SK-N-SH (cell line): ENCODE measurements at regions not wholly inside any gene's neighbourhood (a gene's known extent, or its start where the extent isn't known, plus 50 kb on each side); places are given as distances from the start of the nearest gene placed in this dataset.

ENCODE experiments used
- CTCF ChIA-PET: fragments of 300-600, 350-600 bp; formaldehyde crosslinking; extraction: SDS; loops from one replicate; lab custom pipeline; 2021; lab: Yijun Ruan, JAX
- POLR2A ChIA-PET: fragments of 350-600 bp; sonication (Branson Sonifier 250); formaldehyde crosslinking; extraction: SDS; loops from one replicate; lab custom pipeline; 2020; ENCODE audit warnings: antibody characterized with exemption, inconsistent platforms; lab: Yijun Ruan, JAX
- DNase-seq: peaks from one replicate; pipeline ENCODE4 v3.0.0; 2012
- H2AFZ ChIP-seq: fragments of 200-600 bp; sonication (generic); 2 replicates; pipeline ENCODE4 v1.8.1; 2016; ENCODE audit warnings: antibody characterized with exemption, mild to moderate bottlenecking, low read depth
- H3F3A ChIP-seq: fragments of 200-600 bp; sonication (generic); replicated peaks from 2 replicates; pipeline ENCODE3; 2016; ENCODE audit warnings: antibody characterized with exemption, mild to moderate bottlenecking; ENCODE audit not compliant: insufficient read depth
- H3K27ac ChIP-seq, 2 experiments: fragments of 200-500 bp in 1 of 2; fragments of 200-600 bp in 1 of 2; sonication (Bioruptor generic) in 1 of 2; sonication (generic), shearing (Covaris generic) in 1 of 2; 2 replicates each; pipeline versions ENCODE4 v1.5.1 to v1.6.1; 2014 to 2016; ENCODE audit warnings: low read depth in 2 of 2, inconsistent platforms in 1 of 2, low read length in 1 of 2, mild to moderate bottlenecking in 1 of 2, mixed read lengths in 1 of 2
- H3K27me3 ChIP-seq: fragments of 200-600 bp; sonication (generic), shearing (Covaris generic); 2 replicates; pipeline ENCODE4 v1.6.1; 2016; ENCODE audit warnings: mixed run types; ENCODE audit not compliant: insufficient read depth
- H3K36me3 ChIP-seq, 2 experiments: fragments of 200-500 bp in 1 of 2; fragments of 200-600 bp in 1 of 2; sonication (Bioruptor generic) in 1 of 2; sonication (generic) in 1 of 2; replicated peaks in 1 of 2; 2 replicates each; pipeline versions ENCODE3 to v1.5.1; 2014 to 2016; ENCODE audit warnings: low read length in 1 of 2, mild to moderate bottlenecking in 1 of 2; ENCODE audit not compliant: insufficient read depth in 2 of 2, control insufficient read depth in 1 of 2
- H3K4me1 ChIP-seq, 2 experiments: fragments of 200-500 bp in 1 of 2; fragments of 200-600 bp in 1 of 2; sonication (Bioruptor generic) in 1 of 2; sonication (generic), shearing (Covaris generic) in 1 of 2; 2 replicates each; pipeline versions ENCODE4 v1.5.1 to v1.6.1; 2014 to 2016; ENCODE audit warnings: low read depth in 1 of 2, low read length in 1 of 2, mixed run types in 1 of 2; ENCODE audit not compliant: insufficient read depth in 2 of 2, control insufficient read depth in 1 of 2
- H3K4me2 ChIP-seq: fragments of 200-600 bp; sonication (generic), shearing (Covaris generic); 2 replicates; pipeline ENCODE4 v1.6.1; 2017; ENCODE audit warnings: mixed run types
- H3K4me3 ChIP-seq, 2 experiments: fragments of 200-500 bp in 1 of 2; fragments of 200-600 bp in 1 of 2; sonication (Bioruptor generic) in 1 of 2; sonication (generic), shearing (Covaris generic) in 1 of 2; 2 replicates each; pipeline versions ENCODE4 v1.5.1 to v1.8.1; 2014 to 2016; ENCODE audit warnings: low read depth in 2 of 2, inconsistent platforms in 1 of 2, low read length in 1 of 2, mild to moderate bottlenecking in 1 of 2, mixed read lengths in 1 of 2, moderate library complexity in 1 of 2
- H3K79me2 ChIP-seq: fragments of 200-600 bp; sonication (generic); 2 replicates; pipeline ENCODE4 v1.8.1; 2017; ENCODE audit warnings: mild to moderate bottlenecking; ENCODE audit not compliant: insufficient read depth
- H3K9ac ChIP-seq: fragments of 200-600 bp; sonication (generic); 2 replicates; pipeline ENCODE4 v1.6.1; 2017; ENCODE audit warnings: mixed run types
- H3K9me2 ChIP-seq: fragments of 200-600 bp; sonication (generic); 2 replicates; pipeline ENCODE4 v1.6.1; 2017; ENCODE audit warnings: mixed run types
- H3K9me3 ChIP-seq: fragments of 200-600 bp; sonication (generic); 2 replicates; pipeline ENCODE4 v1.6.1; 2017; ENCODE audit warnings: mixed run types, mild to moderate bottlenecking, moderate library complexity
- H4K20me1 ChIP-seq: fragments of 200-600 bp; sonication (generic); 2 replicates; pipeline ENCODE4 v1.6.1; 2017; ENCODE audit warnings: mild to moderate bottlenecking, mixed run types; ENCODE audit not compliant: insufficient read depth
- CHD2 ChIP-seq: fragments of 150-350 bp; IDR thresholded peaks from 2 replicates; pipeline ENCODE4 v1.6.1; 2018; ENCODE audit warnings: low read length; ENCODE audit not compliant: partially characterized antibody
- FOXJ3 ChIP-seq: sonication (generic); formaldehyde crosslinking; IDR thresholded peaks from 2 replicates; pipeline ENCODE4 v1.5.1; 2020; ENCODE audit warnings: mild to moderate bottlenecking, missing genetic modification reagents
- MEF2A ChIP-seq: IDR thresholded peaks from 2 replicates; pipeline ENCODE4 v1.4.0; 2012; ENCODE audit warnings: low read depth, borderline replicate concordance
- NRF1 ChIP-seq: IDR thresholded peaks from 2 replicates; pipeline ENCODE4 v1.6.1; 2012; ENCODE audit warnings: low read depth, mild to moderate bottlenecking, low read length
- RFX5 ChIP-seq: IDR thresholded peaks from 2 replicates; pipeline ENCODE4 v1.6.1; 2012; ENCODE audit warnings: mild to moderate bottlenecking, improper control_type of control experiment, low read length
- SIN3A ChIP-seq: IDR thresholded peaks from 2 replicates; pipeline ENCODE4 v1.6.1; 2012; ENCODE audit warnings: low read depth, mild to moderate bottlenecking, low read length, moderate library complexity, borderline replicate concordance
- SMC3 ChIP-seq: IDR thresholded peaks from 2 replicates; pipeline ENCODE4 v1.6.1; 2012; ENCODE audit warnings: low read depth, low read length, improper control_type of control experiment
- TCF12 ChIP-seq: IDR thresholded peaks from 2 replicates; pipeline ENCODE4 v1.4.0; 2012
- TEAD4 ChIP-seq: IDR thresholded peaks from 2 replicates; pipeline ENCODE4 v1.4.0; 2012; ENCODE audit warnings: mild to moderate bottlenecking, borderline replicate concordance; ENCODE audit not compliant: insufficient read depth
- YY1 ChIP-seq: IDR thresholded peaks from 2 replicates; pipeline ENCODE4 v1.4.0; 2012; ENCODE audit warnings: low read depth, mild to moderate bottlenecking
- WGBS: methylation state at CpG from one replicate; pipeline ENCODE4 v1.1.6; 2017; ENCODE audit warnings: low lambda C conversion rate; 5-methylcytosine and 5-hydroxymethylcytosine counted together
- TF ChIP-seq, protein P1 (sequence below): IDR thresholded peaks from 2 replicates; pipeline ENCODE4 v1.4.0; 2012; ENCODE audit warnings: low read depth, borderline replicate concordance
- TF ChIP-seq, protein P2 (sequence below): fragments of 200-600 bp; sonication (generic); IDR thresholded peaks from 2 replicates; pipeline ENCODE4 v1.6.1; 2017; ENCODE audit warnings: antibody characterized with exemption, mild to moderate bottlenecking, moderate library complexity
- TF ChIP-seq, protein P3 (sequence below): IDR thresholded peaks from 2 replicates; pipeline ENCODE4 v1.4.0; 2012; ENCODE audit warnings: low read depth
- TF ChIP-seq, protein P4 (sequence below): fragments of 150-350 bp; IDR thresholded peaks from 2 replicates; pipeline ENCODE4 v1.6.1; 2017; ENCODE audit warnings: antibody characterized with exemption, low read length, low read depth, borderline replicate concordance
- TF ChIP-seq, protein P5 (sequence below): IDR thresholded peaks from 2 replicates; pipeline ENCODE4 v1.6.1; 2012; ENCODE audit warnings: mild to moderate bottlenecking, low read depth, low read length, moderate library complexity

DNA sequence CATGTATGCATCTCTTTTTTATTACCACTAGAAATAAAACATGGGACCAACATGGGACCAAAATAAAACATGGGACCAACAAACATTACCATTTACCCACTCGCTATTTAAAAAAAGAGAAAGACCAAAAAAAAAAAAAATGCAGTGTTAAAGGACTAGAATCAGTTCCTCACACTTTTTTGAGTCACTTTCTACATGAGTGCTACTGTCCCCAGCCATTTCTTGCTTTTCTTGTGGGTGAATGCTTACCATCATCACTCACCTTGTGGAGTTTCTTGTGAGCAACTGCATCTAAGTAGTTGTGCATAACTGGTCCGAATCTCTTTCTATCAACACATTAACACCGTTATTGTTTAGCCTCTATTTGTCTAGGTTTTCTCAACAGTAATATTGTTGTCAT, 493.6 kb upstream of the RIOK2 start:
- Histone ChIP-seq H3K4me3 (no peak overlapping the region), H3K79me2 (no peaks in the 10 kb centered on the region), H4K20me1 (no peaks in the 10 kb centered on the region), H3K36me3 (no peaks in the 10 kb centered on the region), H3K4me1 (no peaks in the 10 kb centered on the region), H3F3A (no peaks in the 10 kb centered on the region), H3K9me3 (no peaks in the 10 kb centered on the region), H3K27ac (no peak overlapping the region), H3K9ac (no peak overlapping the region), H3K9me2 (no peaks in the 10 kb centered on the region), H3K4me2 (no peak overlapping the region), H2AFZ (no peak overlapping the region), H3K27me3 (no peaks in the 10 kb centered on the region)
- ChIA-PET POLR2A (no interaction called here), CTCF (no interaction called here)
- DNase-seq, result no peak
- WGBS, result 44% methylated on average over 3 of the region's 3 CpGs
- TF ChIP-seq, protein P1, sequence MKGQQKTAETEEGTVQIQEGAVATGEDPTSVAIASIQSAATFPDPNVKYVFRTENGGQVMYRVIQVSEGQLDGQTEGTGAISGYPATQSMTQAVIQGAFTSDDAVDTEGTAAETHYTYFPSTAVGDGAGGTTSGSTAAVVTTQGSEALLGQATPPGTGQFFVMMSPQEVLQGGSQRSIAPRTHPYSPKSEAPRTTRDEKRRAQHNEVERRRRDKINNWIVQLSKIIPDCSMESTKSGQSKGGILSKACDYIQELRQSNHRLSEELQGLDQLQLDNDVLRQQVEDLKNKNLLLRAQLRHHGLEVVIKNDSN, result no peak
- TF ChIP-seq NRF1 (no peak), SMC3 (no peak), RFX5 (no peak), TEAD4 (no peak), MEF2A (no peak), SIN3A (no peak), FOXJ3 (CRISPR knock-in tag) (no peak), TCF12 (no peak), CHD2 (no peak)
- TF ChIP-seq, protein P2, sequence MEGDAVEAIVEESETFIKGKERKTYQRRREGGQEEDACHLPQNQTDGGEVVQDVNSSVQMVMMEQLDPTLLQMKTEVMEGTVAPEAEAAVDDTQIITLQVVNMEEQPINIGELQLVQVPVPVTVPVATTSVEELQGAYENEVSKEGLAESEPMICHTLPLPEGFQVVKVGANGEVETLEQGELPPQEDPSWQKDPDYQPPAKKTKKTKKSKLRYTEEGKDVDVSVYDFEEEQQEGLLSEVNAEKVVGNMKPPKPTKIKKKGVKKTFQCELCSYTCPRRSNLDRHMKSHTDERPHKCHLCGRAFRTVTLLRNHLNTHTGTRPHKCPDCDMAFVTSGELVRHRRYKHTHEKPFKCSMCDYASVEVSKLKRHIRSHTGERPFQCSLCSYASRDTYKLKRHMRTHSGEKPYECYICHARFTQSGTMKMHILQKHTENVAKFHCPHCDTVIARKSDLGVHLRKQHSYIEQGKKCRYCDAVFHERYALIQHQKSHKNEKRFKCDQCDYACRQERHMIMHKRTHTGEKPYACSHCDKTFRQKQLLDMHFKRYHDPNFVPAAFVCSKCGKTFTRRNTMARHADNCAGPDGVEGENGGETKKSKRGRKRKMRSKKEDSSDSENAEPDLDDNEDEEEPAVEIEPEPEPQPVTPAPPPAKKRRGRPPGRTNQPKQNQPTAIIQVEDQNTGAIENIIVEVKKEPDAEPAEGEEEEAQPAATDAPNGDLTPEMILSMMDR, result no peak
- TF ChIP-seq, protein P3, sequence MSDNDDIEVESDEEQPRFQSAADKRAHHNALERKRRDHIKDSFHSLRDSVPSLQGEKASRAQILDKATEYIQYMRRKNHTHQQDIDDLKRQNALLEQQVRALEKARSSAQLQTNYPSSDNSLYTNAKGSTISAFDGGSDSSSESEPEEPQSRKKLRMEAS, result no peak
- TF ChIP-seq, all 33 proteins: peak for 0

DNA sequence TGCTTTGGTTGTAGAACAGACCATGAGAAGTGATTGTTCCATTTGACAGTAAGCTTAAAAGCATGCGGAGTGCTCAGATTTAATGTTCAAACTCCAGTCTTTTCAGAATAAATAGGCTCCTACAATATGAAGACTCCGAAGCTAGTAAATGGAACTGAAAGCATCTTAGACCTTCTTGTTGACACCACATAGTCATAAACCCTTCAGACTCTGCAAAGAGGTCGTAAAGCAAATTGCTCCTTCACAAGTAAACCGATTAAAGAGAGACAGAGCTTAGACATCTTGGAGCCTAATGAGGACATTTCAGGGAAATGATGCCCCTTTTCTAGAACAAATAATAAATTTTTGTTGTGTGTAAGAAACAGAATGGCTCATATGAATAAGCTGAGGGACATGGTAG, 511.0 kb upstream of the RIOK2 start:
- H3K4me3 ChIP-seq, result no peak overlapping the region
- H3K36me3 ChIP-seq, result no peaks in the 10 kb centered on the region
- H3K79me2 ChIP-seq, result no peaks in the 10 kb centered on the region
- H3K9me2 ChIP-seq, result no peaks in the 10 kb centered on the region
- CTCF ChIA-PET, result no interaction called here
- H4K20me1 ChIP-seq, result no peaks in the 10 kb centered on the region
- H3K9ac ChIP-seq, result no peak overlapping the region
- WGBS, result 68% methylated on average over 4 of the region's 4 CpGs
- no peak overlapping the region for H3K27ac ChIP-seq
- TF ChIP-seq, protein P4, sequence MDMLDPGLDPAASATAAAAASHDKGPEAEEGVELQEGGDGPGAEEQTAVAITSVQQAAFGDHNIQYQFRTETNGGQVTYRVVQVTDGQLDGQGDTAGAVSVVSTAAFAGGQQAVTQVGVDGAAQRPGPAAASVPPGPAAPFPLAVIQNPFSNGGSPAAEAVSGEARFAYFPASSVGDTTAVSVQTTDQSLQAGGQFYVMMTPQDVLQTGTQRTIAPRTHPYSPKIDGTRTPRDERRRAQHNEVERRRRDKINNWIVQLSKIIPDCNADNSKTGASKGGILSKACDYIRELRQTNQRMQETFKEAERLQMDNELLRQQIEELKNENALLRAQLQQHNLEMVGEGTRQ, result no peak
- TF ChIP-seq YY1, result no peak
- TF ChIP-seq, protein P5, sequence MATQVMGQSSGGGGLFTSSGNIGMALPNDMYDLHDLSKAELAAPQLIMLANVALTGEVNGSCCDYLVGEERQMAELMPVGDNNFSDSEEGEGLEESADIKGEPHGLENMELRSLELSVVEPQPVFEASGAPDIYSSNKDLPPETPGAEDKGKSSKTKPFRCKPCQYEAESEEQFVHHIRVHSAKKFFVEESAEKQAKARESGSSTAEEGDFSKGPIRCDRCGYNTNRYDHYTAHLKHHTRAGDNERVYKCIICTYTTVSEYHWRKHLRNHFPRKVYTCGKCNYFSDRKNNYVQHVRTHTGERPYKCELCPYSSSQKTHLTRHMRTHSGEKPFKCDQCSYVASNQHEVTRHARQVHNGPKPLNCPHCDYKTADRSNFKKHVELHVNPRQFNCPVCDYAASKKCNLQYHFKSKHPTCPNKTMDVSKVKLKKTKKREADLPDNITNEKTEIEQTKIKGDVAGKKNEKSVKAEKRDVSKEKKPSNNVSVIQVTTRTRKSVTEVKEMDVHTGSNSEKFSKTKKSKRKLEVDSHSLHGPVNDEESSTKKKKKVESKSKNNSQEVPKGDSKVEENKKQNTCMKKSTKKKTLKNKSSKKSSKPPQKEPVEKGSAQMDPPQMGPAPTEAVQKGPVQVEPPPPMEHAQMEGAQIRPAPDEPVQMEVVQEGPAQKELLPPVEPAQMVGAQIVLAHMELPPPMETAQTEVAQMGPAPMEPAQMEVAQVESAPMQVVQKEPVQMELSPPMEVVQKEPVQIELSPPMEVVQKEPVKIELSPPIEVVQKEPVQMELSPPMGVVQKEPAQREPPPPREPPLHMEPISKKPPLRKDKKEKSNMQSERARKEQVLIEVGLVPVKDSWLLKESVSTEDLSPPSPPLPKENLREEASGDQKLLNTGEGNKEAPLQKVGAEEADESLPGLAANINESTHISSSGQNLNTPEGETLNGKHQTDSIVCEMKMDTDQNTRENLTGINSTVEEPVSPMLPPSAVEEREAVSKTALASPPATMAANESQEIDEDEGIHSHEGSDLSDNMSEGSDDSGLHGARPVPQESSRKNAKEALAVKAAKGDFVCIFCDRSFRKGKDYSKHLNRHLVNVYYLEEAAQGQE, result no peak
- no peak for TF ChIP-seq SMC3
- POLR2A ChIA-PET, result no interaction called here
- no peak overlapping the region for H2AFZ ChIP-seq
- no peaks in the 10 kb centered on the region for H3K4me1 ChIP-seq
- no peak for DNase-seq
- H3K9me3 ChIP-seq, result no peaks in the 10 kb centered on the region
- no peaks in the 10 kb centered on the region for H3F3A ChIP-seq
- H3K4me2 ChIP-seq, result no peak overlapping the region
- H3K27me3 ChIP-seq, result no peaks in the 10 kb centered on the region
